Type B pancreatic cell (in vitro differentiated cells): ENCODE measurements at regions not wholly inside any gene's neighbourhood (a gene's known extent, or its start where the extent isn't known, plus 50 kb on each side); places are given as distances from the start of the nearest gene placed in this dataset.

Experiments used
- DNase-seq: peaks from one replicate; pipeline ENCODE4 v3.0.0; 2021; ENCODE audit warnings: mixed read lengths; ENCODE audit not compliant: unreplicated experiment; ENCODE audit errors: extremely low spot score
- H3K27ac Mint-ChIP-seq: 2 replicates; pipeline ENCODE4 v1.8.0; 2021; ENCODE audit warnings: mild to moderate bottlenecking, mixed read lengths
- H3K27me3 Mint-ChIP-seq: 2 replicates; pipeline ENCODE4 v1.8.0; 2021; ENCODE audit warnings: mixed read lengths
- H3K36me3 Mint-ChIP-seq: 2 replicates; pipeline ENCODE4 v1.8.0; 2021; ENCODE audit warnings: mixed read lengths
- H3K4me1 Mint-ChIP-seq: one replicate; pipeline ENCODE4 v1.8.0; 2021; ENCODE audit warnings: mixed read lengths; ENCODE audit not compliant: unreplicated experiment
- H3K4me3 Mint-ChIP-seq: 2 replicates; pipeline ENCODE4 v1.8.0; 2021; ENCODE audit warnings: mild to moderate bottlenecking, mixed read lengths
- H3K9me3 Mint-ChIP-seq: 2 replicates; pipeline ENCODE4 v1.8.0; 2021; ENCODE audit warnings: mixed read lengths
- CTCF ChIP-seq: fragments of 200-600 bp; sonication (generic); conservative IDR thresholded peaks from 2 replicates; pipeline ENCODE4 v1.5.0; 2021; ENCODE audit warnings: antibody characterized with exemption, mild to moderate bottlenecking

DNA sequence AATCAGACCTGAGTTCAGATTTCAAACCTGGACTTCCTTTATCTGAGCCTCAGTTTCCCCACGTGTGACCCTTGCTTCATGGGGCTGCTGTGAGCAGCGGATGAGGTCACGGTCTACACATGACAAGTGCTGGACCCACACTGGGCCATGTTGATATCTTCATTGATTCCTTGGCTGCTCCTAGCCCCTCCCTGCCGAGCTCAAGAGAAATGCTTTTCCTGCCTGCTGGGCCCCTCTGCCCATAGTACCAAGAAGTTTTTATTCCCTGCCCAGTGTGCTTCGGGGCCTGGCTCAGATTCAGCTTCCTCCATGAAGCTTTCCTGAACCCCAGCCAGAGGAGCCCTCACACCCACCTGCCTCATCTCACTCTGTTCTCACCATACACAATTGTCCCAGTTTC lies 181.6 kb downstream of the PTPRU start:
- H3K36me3 Mint-ChIP-seq = no peaks in the 10 kb centered on the region
- H3K27ac Mint-ChIP-seq = no peak overlapping the region
- no peaks in the 10 kb centered on the region for H3K4me1 Mint-ChIP-seq
- H3K4me3 Mint-ChIP-seq = no peak overlapping the region
- TF ChIP-seq CTCF = no peak
- H3K27me3 Mint-ChIP-seq = peaks cover 21% of the 10 kb centered on the region
- H3K9me3 Mint-ChIP-seq = no peaks in the 10 kb centered on the region
- DNase-seq = no peak

- peak; percentile 60 for DNase-seq
- no peak for TF ChIP-seq CTCF
- no peaks in the 10 kb centered on the region for H3K4me1 Mint-ChIP-seq
- no peak overlapping the region for H3K27ac Mint-ChIP-seq
- no peaks in the 10 kb centered on the region for H3K9me3 Mint-ChIP-seq
- H3K4me3 Mint-ChIP-seq = no peak overlapping the region
- H3K36me3 Mint-ChIP-seq = no peaks in the 10 kb centered on the region
- H3K27me3 Mint-ChIP-seq = peaks cover 16% of the 10 kb centered on the region
Measured at GRCh38 chr1:29417147-29417858, 181.0 kb downstream of the PTPRU start.

- DNase-seq = peak; percentile 44
- Mint-ChIP-seq H3K9me3 (no peaks in the 10 kb centered on the region), H3K27ac (no peak overlapping the region), H3K4me3 (no peak overlapping the region), H3K27me3 (peaks cover 13% of the 10 kb centered on the region), H3K36me3 (no peaks in the 10 kb centered on the region), H3K4me1 (no peaks in the 10 kb centered on the region)
- TF ChIP-seq CTCF = peak; percentile 34
Measured at GRCh38 chr1:29416267-29417146, 180.2 kb downstream of the PTPRU start.

- Mint-ChIP-seq H3K4me1 (no peaks in the 10 kb centered on the region), H3K36me3 (no peaks in the 10 kb centered on the region), H3K27ac (no peak overlapping the region), H3K27me3 (peaks cover 13% of the 10 kb centered on the region), H3K4me3 (no peak overlapping the region), H3K9me3 (no peaks in the 10 kb centered on the region)
- no peak for TF ChIP-seq CTCF
- DNase-seq = peak; percentile 37
Measured at GRCh38 chr1:29415861-29416260, 179.5 kb downstream of the PTPRU start.

DNA sequence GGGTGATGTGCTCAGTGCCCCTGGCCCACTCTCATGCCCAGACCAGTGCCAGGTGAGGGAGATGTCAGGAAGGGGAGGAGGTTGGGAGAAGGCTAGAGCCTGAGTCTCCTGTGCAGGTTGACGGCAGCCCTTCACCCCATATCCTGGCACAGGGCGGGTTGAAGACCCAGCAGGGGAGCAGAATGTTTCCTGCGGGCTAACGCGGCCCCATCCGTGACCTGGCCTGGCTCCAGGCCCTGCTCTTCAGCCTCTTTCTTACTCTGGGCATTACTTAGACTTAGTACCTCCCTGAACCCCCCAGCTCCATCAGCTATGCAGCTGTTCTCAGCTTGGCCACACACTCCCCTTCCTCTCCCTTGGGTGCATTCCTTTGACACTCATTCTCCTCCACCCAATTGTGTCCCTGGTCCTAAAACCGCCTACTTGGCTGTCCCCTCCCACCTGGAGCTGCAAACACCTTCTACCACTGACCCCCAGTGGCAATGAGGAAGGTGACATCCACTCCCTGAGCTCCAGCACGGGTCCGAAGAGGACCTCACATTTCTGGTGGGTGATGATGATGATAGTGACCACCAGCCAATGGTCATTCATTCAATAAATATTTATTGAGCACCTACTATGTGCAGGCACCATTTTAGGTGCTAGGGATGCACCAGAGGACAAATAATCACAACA lies 179.0 kb downstream of the PTPRU start:
- DNase-seq = peak; percentile 39
- peak; percentile 37 for TF ChIP-seq CTCF
- Mint-ChIP-seq H3K27me3 (peaks cover 16% of the 10 kb centered on the region), H3K4me1 (no peaks in the 10 kb centered on the region), H3K36me3 (no peaks in the 10 kb centered on the region), H3K4me3 (no peak overlapping the region), H3K27ac (no peak overlapping the region), H3K9me3 (no peaks in the 10 kb centered on the region)
